Heart left ventricle (tissue), 13 donors: ENCODE measurements at regions not wholly inside any gene's neighbourhood (a gene's known extent, or its start where the extent isn't known, plus 50 kb on each side); places are given as distances from the start of the nearest gene placed in this dataset.

ENCODE experiments used
- CTCF ChIP-seq, 12 donors: fragments of 200-600 bp; sonication (generic) in 4 of 12; IDR thresholded peaks; one replicate each; pipeline versions ENCODE4 v1.5.0 to v1.8.0; 2018 to 2022; ENCODE audit warnings: antibody characterized with exemption in 12 of 12, mild to moderate bottlenecking in 5 of 12
- POLR2A ChIP-seq, 2 donors: fragments of 450-650 bp; IDR thresholded peaks; one replicate each; pipeline ENCODE4 v1.6.1; 2017; ENCODE audit warnings: antibody characterized with exemption in 2 of 2, mild to moderate bottlenecking in 2 of 2, moderate library complexity in 2 of 2
- donor health status: ischemic (EF 13 %, LVEDD 7.1; RV severe dilation, severe dysfunction).
- donor health status: DM: no; HTN: yes; CAD: no.
- donor health status: DM: no; HTN: no; CAD: no.
- donor health status: ischemic (EF 25% LVEDD 6.9; RV normal size, moderate dysfunction).
- donor health status: ischemic (EF 25% LVEDD 5.7; RV mildly dilated, moderate dysfunction).
- donor health status: ischemic (EF 35%, LVEDD 5.7; RV mildly dilated, moderate dysfunction).
- donor health status: nonischemic (EF 11% LVEDD 7.7; RV severe dilation, severe dysfunction).
- donor health status: DM: yes; HTN: yes; CAD: no.
- donor health status: PGD.
- donor health status: ischemic (EF 29% LVEDD 5.4; RV normal size, mild dysfunction).
- donor health status: nonischemic (EF 23%, LVEDD 6.1; RV moderate dilation, normal function).

DNA sequence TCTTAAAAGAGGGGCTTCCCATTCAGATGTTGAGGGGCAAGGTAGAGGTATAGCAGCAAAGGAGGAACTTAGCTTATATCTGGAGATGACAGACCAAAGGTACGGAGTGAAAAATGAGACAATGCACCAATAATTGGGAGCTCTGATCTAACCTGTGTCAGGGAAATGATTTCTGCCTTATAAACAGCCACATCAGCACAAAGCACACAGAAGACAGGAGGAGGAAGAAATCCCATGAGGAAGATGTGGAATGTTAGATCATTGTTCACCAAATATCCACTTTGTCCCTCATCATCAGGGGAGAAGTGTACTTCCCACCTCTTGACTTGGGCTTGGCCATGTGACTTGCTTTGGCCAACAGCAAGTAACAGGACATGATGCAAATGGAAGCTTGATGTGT, 93.7 kb upstream of the WSCD2 start:
- TF ChIP-seq CTCF (IDR thresholded peaks at IDR 0.05) (no peak), POLR2A (IDR thresholded peaks at IDR 0.05) (no peak)
